A549 (cell line): ENCODE measurements at regions not wholly inside any gene's neighbourhood (a gene's known extent, or its start where the extent isn't known, plus 50 kb on each side); places are given as distances from the start of the nearest gene placed in this dataset.

Experiments used
- CEBPB ChIP-seq, 2 experiments: fragments of >200 bp in 1 of 2; sonication (Bioruptor Twin) in 1 of 2; formaldehyde crosslinking in 1 of 2; IDR thresholded peaks; 2 replicates each; pipeline ENCODE4 v1.6.1; 2012 to 2016
- HOXB5 ChIP-seq: fragments of 250-450 bp; sonication (Bioruptor Pico); IDR thresholded peaks from 2 replicates; pipeline ENCODE4 v1.5.0; 2020; ENCODE audit warnings: mild to moderate bottlenecking, moderate library complexity
- TF ChIP-seq, protein P1 (sequence below): fragments of >200 bp; sonication (Bioruptor Twin); formaldehyde crosslinking; IDR thresholded peaks from 3 replicates; pipeline ENCODE4 v1.5.1; 2016

DNA sequence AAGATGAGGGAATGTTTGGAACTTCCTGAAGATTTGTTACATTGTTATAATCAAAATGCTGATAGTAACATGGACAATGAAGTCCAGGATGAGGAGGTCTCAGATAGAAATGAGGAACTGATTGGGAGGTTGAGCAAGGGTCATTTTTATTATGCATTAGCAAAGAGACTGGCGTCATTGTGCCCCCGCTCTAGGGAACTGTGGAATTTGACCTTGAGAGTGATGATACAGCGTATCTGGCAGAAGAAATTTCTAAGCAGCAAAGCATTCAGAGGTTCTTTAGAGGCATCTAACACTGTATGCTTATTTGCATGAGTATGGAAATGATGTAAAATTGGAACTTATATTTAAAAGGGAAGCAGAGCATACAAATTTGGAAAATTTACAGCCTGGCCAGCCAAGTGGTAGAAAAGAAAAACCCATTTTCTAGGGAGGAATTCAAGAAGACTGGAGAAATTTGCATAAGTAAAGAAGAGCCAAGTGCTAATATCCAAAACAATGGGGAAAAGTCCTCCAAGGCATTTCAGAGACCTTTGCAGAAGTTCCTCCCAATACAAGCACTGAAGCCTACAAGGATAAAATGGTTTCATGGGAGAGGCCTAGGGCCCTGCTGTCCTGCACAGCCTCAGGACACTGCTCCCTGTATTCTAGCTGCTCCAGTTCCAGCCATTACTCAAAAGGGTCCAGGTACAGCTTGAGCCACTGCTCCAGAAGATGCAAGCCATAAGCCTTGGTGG, 483.0 kb upstream of the NDST4 start:
- TF ChIP-seq HOXB5 (CRISPR knock-in tag), result no peak
- no peak for TF ChIP-seq CEBPB (IDR thresholded peaks at IDR 0.05)
- TF ChIP-seq, protein P1, sequence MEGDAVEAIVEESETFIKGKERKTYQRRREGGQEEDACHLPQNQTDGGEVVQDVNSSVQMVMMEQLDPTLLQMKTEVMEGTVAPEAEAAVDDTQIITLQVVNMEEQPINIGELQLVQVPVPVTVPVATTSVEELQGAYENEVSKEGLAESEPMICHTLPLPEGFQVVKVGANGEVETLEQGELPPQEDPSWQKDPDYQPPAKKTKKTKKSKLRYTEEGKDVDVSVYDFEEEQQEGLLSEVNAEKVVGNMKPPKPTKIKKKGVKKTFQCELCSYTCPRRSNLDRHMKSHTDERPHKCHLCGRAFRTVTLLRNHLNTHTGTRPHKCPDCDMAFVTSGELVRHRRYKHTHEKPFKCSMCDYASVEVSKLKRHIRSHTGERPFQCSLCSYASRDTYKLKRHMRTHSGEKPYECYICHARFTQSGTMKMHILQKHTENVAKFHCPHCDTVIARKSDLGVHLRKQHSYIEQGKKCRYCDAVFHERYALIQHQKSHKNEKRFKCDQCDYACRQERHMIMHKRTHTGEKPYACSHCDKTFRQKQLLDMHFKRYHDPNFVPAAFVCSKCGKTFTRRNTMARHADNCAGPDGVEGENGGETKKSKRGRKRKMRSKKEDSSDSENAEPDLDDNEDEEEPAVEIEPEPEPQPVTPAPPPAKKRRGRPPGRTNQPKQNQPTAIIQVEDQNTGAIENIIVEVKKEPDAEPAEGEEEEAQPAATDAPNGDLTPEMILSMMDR, result no peak
